ENCODE measurements at regions not wholly inside any gene's neighbourhood (a gene's known extent, or its start where the extent isn't known, plus 50 kb on each side); places are given as distances from the start of the nearest gene placed in this dataset.

GRCh38 chr1:193709607-193710006, 523.2 kb upstream of the B3GALT2 start:
- no peak overlapping the region for H2AFZ ChIP-seq (ENCODE audit: low read depth, low read length)
- no peaks in the 10 kb centered on the region for H3K27me3 ChIP-seq (ENCODE audit: control insufficient read depth in 2 of 2, insufficient read depth in 2 of 2, low read length in 2 of 2)
- TF ChIP-seq CTCF (IDR thresholded peaks at IDR 0.05; ENCODE audit: extremely low read depth in 1 of 2, insufficient read depth in 1 of 2, low read depth in 1 of 2, low read length in 2 of 2) (no peak), JUN (IDR thresholded peaks at IDR 0.05; ENCODE audit: borderline replicate concordance, insufficient read depth, insufficient read length, low read depth) (no peak), FOS (IDR thresholded peaks at IDR 0.05; ENCODE audit: borderline replicate concordance, insufficient read depth, low read length) (no peak), POLR2AphosphoS5 (IDR thresholded peaks at IDR 0.05; ENCODE audit: insufficient read depth, low read depth, low read length) (no peak), EZH2 (IDR thresholded peaks at IDR 0.05; ENCODE audit: borderline replicate concordance, low read depth, low read length, severe bottlenecking) (no peak), POLR2A (IDR thresholded peaks at IDR 0.05; ENCODE audit: low read depth, low read length) (no peak), GATA2 (IDR thresholded peaks at IDR 0.05; ENCODE audit: insufficient read depth, insufficient read length, low read depth, low read length) (no peak), MYC (IDR thresholded peaks at IDR 0.05; ENCODE audit: low read depth, low read length) (no peak)
- TF ChIP-seq, protein P1, sequence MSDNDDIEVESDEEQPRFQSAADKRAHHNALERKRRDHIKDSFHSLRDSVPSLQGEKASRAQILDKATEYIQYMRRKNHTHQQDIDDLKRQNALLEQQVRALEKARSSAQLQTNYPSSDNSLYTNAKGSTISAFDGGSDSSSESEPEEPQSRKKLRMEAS (IDR thresholded peaks at IDR 0.05; ENCODE audit: insufficient read depth, insufficient read length), result no peak
- no peaks in the 10 kb centered on the region for H3K9me1 ChIP-seq (replicated peaks; ENCODE audit: control insufficient read depth, extremely low read depth, insufficient read depth, low read length)
- BruUV-seq (replicated peaks), result no TSS peak
- H3K4me1 ChIP-seq (ENCODE audit: control insufficient read depth, extremely low read depth, insufficient read depth, low read length), result no peaks in the 10 kb centered on the region
- no peaks in the 10 kb centered on the region for H3K9me3 ChIP-seq (replicated peaks; ENCODE audit: control insufficient read depth, insufficient read depth, low read length)
- no peaks in the 10 kb centered on the region for H3K79me2 ChIP-seq (ENCODE audit: control insufficient read depth, insufficient read depth, low read length)
- FAIRE-seq, result no peak
- no peaks in the 10 kb centered on the region for H3K36me3 ChIP-seq (ENCODE audit: control insufficient read depth in 2 of 2, extremely low read depth in 1 of 2, insufficient read depth in 2 of 2, low read length in 2 of 2)
- intact Hi-C loops (cut with micrococcal nuclease) (no loop called here), dilution Hi-C loops (cut with MboI; ENCODE audit: extremely low pct_ligation_motif_present, low sequenced_read_pairs) (no loop called here)
- no peak overlapping the region for H3K4me3 ChIP-seq (replicated peaks in 1 of 3; ENCODE audit: insufficient read depth in 1 of 3, low read depth in 1 of 3, low read length in 3 of 3)
- POLR2A ChIA-PET, result no interaction called here
- DNase-seq (ENCODE audit: low read depth, low spot score), result no peak
- no peak overlapping the region for H3K27ac ChIP-seq (ENCODE audit: insufficient read depth, low read depth, low read length)
- H3K4me2 ChIP-seq (ENCODE audit: insufficient read depth, low read length), result no peak overlapping the region
- no peak overlapping the region for H3K9ac ChIP-seq (replicated peaks; ENCODE audit: extremely low read depth, insufficient read depth, low read length)
- CTCF ChIA-PET, result interaction anchor here (1.2 kb wide), 1 partner anchor 29 kb away, joined by 3 read pairs; no protein-coding TSS in a partner anchor
- H4K20me1 ChIP-seq (replicated peaks; ENCODE audit: control insufficient read depth, extremely low read depth, insufficient read depth, low read length), result no peaks in the 10 kb centered on the region
